GM12891 (cell line): ENCODE measurements at regions not wholly inside any gene's neighbourhood (a gene's known extent, or its start where the extent isn't known, plus 50 kb on each side); places are given as distances from the start of the nearest gene placed in this dataset.

Experiments used
- POLR2A ChIP-seq: IDR thresholded peaks from 2 replicates; pipeline ENCODE4 v1.6.1; 2011; ENCODE audit warnings: low read depth, low read length, control low read depth
- POLR2AphosphoS5 ChIP-seq: IDR thresholded peaks from 2 replicates; pipeline ENCODE4 v1.6.1; 2011; ENCODE audit warnings: low read depth, low read length, control low read depth
- POU2F2 ChIP-seq: IDR thresholded peaks from 2 replicates; pipeline ENCODE4 v1.6.1; 2011; ENCODE audit warnings: low read depth, mild to moderate bottlenecking, control low read depth, low read length, moderate library complexity
- SPI1 ChIP-seq: IDR thresholded peaks from 2 replicates; pipeline ENCODE4 v1.6.1; 2011; ENCODE audit warnings: low read depth, low read length, control low read depth
- TAF1 ChIP-seq: IDR thresholded peaks from 2 replicates; pipeline ENCODE4 v1.6.1; 2011; ENCODE audit warnings: low read depth, low read length, control low read depth

GRCh38 chr2:160862226-160862625 is 298.0 kb upstream of the TANK start:
- TF ChIP-seq POLR2A (no peak), POLR2AphosphoS5 (no peak), SPI1 (no peak), TAF1 (no peak), POU2F2 (no peak)
